ENCODE measurements at regions not wholly inside any gene's neighbourhood (a gene's known extent, or its start where the extent isn't known, plus 50 kb on each side); places are given as distances from the start of the nearest gene placed in this dataset.
A peak's percentile ranks its signal among the peaks of the same experiment; 100 is the strongest.

GRCh38 chr4:155445306-155445705 is 68.5 kb upstream of the MAP9 start (continued):
- no peak for TF ChIP-seq USF2 (IDR thresholded peaks at IDR 0.05; ENCODE audit: borderline replicate concordance, low read depth, low read length)
- TF ChIP-seq GABPA (IDR thresholded peaks at IDR 0.05; ENCODE audit: low read depth), result no peak

GRCh38 chr4:155444721-155445120 is 68.0 kb upstream of the MAP9 start:
- DNase-seq, result no peak
- Histone ChIP-seq H3K9me2 (no peaks in the 10 kb centered on the region), H3K79me2 (ENCODE audit: insufficient read depth) (no peaks in the 10 kb centered on the region), H2AFZ (ENCODE audit: low read depth) (no peak overlapping the region), H3F3A (replicated peaks; ENCODE audit: insufficient read depth) (no peaks in the 10 kb centered on the region), H3K9ac (no peak overlapping the region), H3K4me3 (ENCODE audit: low read depth in 2 of 2, low read length in 1 of 2) (no peak overlapping the region), H3K4me2 (no peak overlapping the region), H3K9me3 (no peaks in the 10 kb centered on the region), H3K27ac (ENCODE audit: low read depth in 2 of 2, low read length in 1 of 2) (no peak overlapping the region), H4K20me1 (ENCODE audit: insufficient read depth) (no peaks in the 10 kb centered on the region), H3K27me3 (ENCODE audit: insufficient read depth) (no peaks in the 10 kb centered on the region), H3K36me3 (replicated peaks in 1 of 2; ENCODE audit: control insufficient read depth in 1 of 2, insufficient read depth in 2 of 2, low read length in 1 of 2) (no peaks in the 10 kb centered on the region), H3K4me1 (ENCODE audit: control insufficient read depth in 1 of 2, insufficient read depth in 2 of 2, low read depth in 1 of 2, low read length in 1 of 2) (no peaks in the 10 kb centered on the region)
- WGBS (ENCODE audit: low lambda C conversion rate), result 60% methylated on average over 5 of the region's 5 CpGs
- ChIA-PET CTCF (interaction anchor here (1.2 to 2.8 kb wide), 5 partner anchors 41 to 344 kb away, joined by 3 to 10 read pairs (median 4); no protein-coding TSS in a partner anchor), POLR2A (no interaction called here)
- TF ChIP-seq ZBTB33 (IDR thresholded peaks at IDR 0.05; ENCODE audit: borderline replicate concordance, low read depth) (no peak), SMC3 (IDR thresholded peaks at IDR 0.05; ENCODE audit: low read depth, low read length) (no peak), MEF2A (IDR thresholded peaks at IDR 0.05; ENCODE audit: borderline replicate concordance, low read depth) (no peak), YY1 (IDR thresholded peaks at IDR 0.05; ENCODE audit: low read depth) (no peak), FOSL2 (IDR thresholded peaks at IDR 0.05; ENCODE audit: borderline replicate concordance, low read depth) (no peak)

- Histone ChIP-seq H3K4me1 (ENCODE audit: control insufficient read depth in 1 of 2, insufficient read depth in 2 of 2, low read depth in 1 of 2, low read length in 1 of 2) (no peaks in the 10 kb centered on the region), H4K20me1 (ENCODE audit: insufficient read depth) (no peaks in the 10 kb centered on the region), H3K36me3 (replicated peaks in 1 of 2; ENCODE audit: control insufficient read depth in 1 of 2, insufficient read depth in 2 of 2, low read length in 1 of 2) (no peaks in the 10 kb centered on the region), H3K27me3 (ENCODE audit: insufficient read depth) (no peaks in the 10 kb centered on the region), H3F3A (replicated peaks; ENCODE audit: insufficient read depth) (no peaks in the 10 kb centered on the region), H3K9me2 (no peaks in the 10 kb centered on the region), H3K27ac (ENCODE audit: low read depth in 2 of 2, low read length in 1 of 2) (peak overlapping the region in 1 of 2 experiments; percentile 34; a peak in 1 of 4 replicates), H3K9ac (no peak overlapping the region), H3K9me3 (no peaks in the 10 kb centered on the region), H3K79me2 (ENCODE audit: insufficient read depth) (no peaks in the 10 kb centered on the region), H2AFZ (ENCODE audit: low read depth) (no peak overlapping the region), H3K4me3 (ENCODE audit: low read depth in 2 of 2, low read length in 1 of 2) (peak overlapping the region in 1 of 2 experiments; percentile 1; a peak in 1 of 4 replicates), H3K4me2 (no peak overlapping the region)
- POLR2A ChIA-PET, result no interaction called here
- DNase-seq, result peak; percentile 55
- TF ChIP-seq CHD2 (IDR thresholded peaks at IDR 0.05; ENCODE audit: low read length, partially characterized antibody) (no peak), RAD21 (IDR thresholded peaks at IDR 0.05; ENCODE audit: low read length) (peak; percentile 91), SMC3 (IDR thresholded peaks at IDR 0.05; ENCODE audit: low read depth, low read length) (peak; percentile 92), CTCF (IDR thresholded peaks at IDR 0.05) (peak; percentile 96)
- CTCF ChIA-PET, result interaction anchor here (0.6 to 4.5 kb wide), 10 partner anchors 24 to 805 kb away, joined by 3 to 21 read pairs (median 4); no protein-coding TSS in a partner anchor
- WGBS (ENCODE audit: low lambda C conversion rate), result 66% methylated on average over 10 of the region's 10 CpGs
Measured at GRCh38 chr4:155442267-155443105, 65.7 kb upstream of the MAP9 start.
